H9 (cell line): ENCODE measurements at regions not wholly inside any gene's neighbourhood (a gene's known extent, or its start where the extent isn't known, plus 50 kb on each side); places are given as distances from the start of the nearest gene placed in this dataset.

Source experiments
- DNase-seq: peaks from one replicate; pipeline ENCODE4 v3.0.0-alpha.2; 2017
- H2AFZ ChIP-seq: one replicate; pipeline ENCODE4 v1.6.1; 2013; ENCODE audit warnings: mild to moderate bottlenecking, low read length, control low read depth, moderate library complexity
- H2AK5ac ChIP-seq: 2 replicates; pipeline ENCODE4 v1.6.1; 2013; ENCODE audit warnings: low read length, control low read depth, mixed read lengths; ENCODE audit not compliant: insufficient read length
- H2BK120ac ChIP-seq: one replicate; pipeline ENCODE4 v1.6.1; 2013; ENCODE audit warnings: low read depth, mild to moderate bottlenecking, low read length, control low read depth, inconsistent platforms; ENCODE audit not compliant: poor library complexity, severe bottlenecking
- H2BK12ac ChIP-seq: 2 replicates; pipeline ENCODE4 v1.6.1; 2013; ENCODE audit warnings: low read length, control low read depth, mixed read lengths, low read depth; ENCODE audit not compliant: insufficient read length
- H2BK15ac ChIP-seq: 2 replicates; pipeline ENCODE4 v1.6.1; 2013; ENCODE audit warnings: low read depth, low read length, control low read depth
- H2BK20ac ChIP-seq: one replicate; pipeline ENCODE4 v1.6.1; 2013; ENCODE audit warnings: low read depth, mild to moderate bottlenecking, low read length, control low read depth, inconsistent platforms; ENCODE audit not compliant: poor library complexity, severe bottlenecking
- H2BK5ac ChIP-seq: 2 replicates; pipeline ENCODE4 v1.6.1; 2013; ENCODE audit warnings: low read length, control low read depth, mixed read lengths; ENCODE audit not compliant: insufficient read length
- H3K14ac ChIP-seq: 2 replicates; pipeline ENCODE4 v1.6.1; 2013; ENCODE audit warnings: low read length, control low read depth; ENCODE audit not compliant: insufficient read depth
- H3K18ac ChIP-seq: 2 replicates; pipeline ENCODE4 v1.6.1; 2013; ENCODE audit warnings: low read depth, mild to moderate bottlenecking, mixed read lengths, low read length, control low read depth; ENCODE audit not compliant: insufficient read length
- H3K23ac ChIP-seq: 2 replicates; pipeline ENCODE4 v1.6.1; 2013; ENCODE audit warnings: low read length, control low read depth, mixed read lengths, low read depth; ENCODE audit not compliant: insufficient read length
- H3K23me2 ChIP-seq: 2 replicates; pipeline ENCODE4 v1.6.1; 2013; ENCODE audit warnings: low read depth, mild to moderate bottlenecking, mixed read lengths, low read length, control low read depth; ENCODE audit not compliant: insufficient read length, poor library complexity, severe bottlenecking
- H3K27ac ChIP-seq: 2 replicates; pipeline ENCODE4 v1.5.1; 2013; ENCODE audit warnings: low read length, control low read depth, mixed read lengths, low read depth; ENCODE audit not compliant: insufficient read length
- H3K27me3 ChIP-seq: 2 replicates; pipeline ENCODE4 v1.6.1; 2013; ENCODE audit warnings: low read length, control low read depth, inconsistent platforms; ENCODE audit not compliant: insufficient read depth
- H3K4ac ChIP-seq: 2 replicates; pipeline ENCODE4 v1.6.1; 2013; ENCODE audit warnings: low read depth, mild to moderate bottlenecking, control low read depth, inconsistent platforms, low read length, moderate library complexity
- H3K4me1 ChIP-seq: 2 replicates; pipeline ENCODE4 v1.6.1; 2013; ENCODE audit warnings: low read length, control low read depth, inconsistent platforms; ENCODE audit not compliant: insufficient read depth
- H3K4me2 ChIP-seq: 2 replicates; pipeline ENCODE4 v1.6.1; 2013; ENCODE audit warnings: low read length, control low read depth, mixed read lengths; ENCODE audit not compliant: insufficient read length, insufficient read depth
- H3K56ac ChIP-seq: 2 replicates; pipeline ENCODE4 v1.6.1; 2013; ENCODE audit warnings: low read depth, mild to moderate bottlenecking, mixed read lengths, low read length, control low read depth; ENCODE audit not compliant: insufficient read length
- H3K79me1 ChIP-seq: 2 replicates; pipeline ENCODE4 v1.6.1; 2013; ENCODE audit warnings: low read depth, mild to moderate bottlenecking, moderate library complexity, low read length, control low read depth, inconsistent platforms; ENCODE audit not compliant: insufficient read depth, poor library complexity, severe bottlenecking
- H3K79me2 ChIP-seq: 2 replicates; pipeline ENCODE4 v1.6.1; 2013; ENCODE audit warnings: low read length, control low read depth, inconsistent platforms; ENCODE audit not compliant: insufficient read depth
- H3K9ac ChIP-seq: 2 replicates; pipeline ENCODE4 v1.6.1; 2013; ENCODE audit warnings: low read length, control low read depth, mixed read lengths; ENCODE audit not compliant: insufficient read length; ENCODE audit errors: extremely low read depth
- H3K9me3 ChIP-seq: one replicate; pipeline ENCODE4 v1.6.1; 2013; ENCODE audit warnings: low read depth, low read length, inconsistent platforms; ENCODE audit not compliant: control insufficient read depth
- H3T11ph ChIP-seq: one replicate; pipeline ENCODE4 v1.6.1; 2013; ENCODE audit warnings: mild to moderate bottlenecking, low read length, control low read depth, inconsistent platforms
- H4K20me1 ChIP-seq: one replicate; pipeline ENCODE4 v1.6.1; 2013; ENCODE audit not compliant: control insufficient read depth, insufficient read length, insufficient read depth
- H4K5ac ChIP-seq: 2 replicates; pipeline ENCODE4 v1.6.1; 2013; ENCODE audit warnings: low read depth, mild to moderate bottlenecking, mixed read lengths, low read length, control low read depth; ENCODE audit not compliant: insufficient read length
- H4K8ac ChIP-seq: replicated peaks from 2 replicates; pipeline ENCODE4 v1.6.1; 2013; ENCODE audit warnings: low read length, control low read depth, mixed read lengths, low read depth; ENCODE audit not compliant: insufficient read length
- H4K91ac ChIP-seq: 2 replicates; pipeline ENCODE4 v1.6.1; 2013; ENCODE audit warnings: low read depth, mild to moderate bottlenecking, moderate library complexity, mixed read lengths, low read length, control low read depth; ENCODE audit not compliant: insufficient read length
- H3K27ac Mint-ChIP-seq, 3 experiments: 2 replicates in 2 of 3; 3 replicates in 1 of 3; pipeline ENCODE4 v1.8.0; 2020 to 2021; ENCODE audit warnings: mixed read lengths in 3 of 3, mild to moderate bottlenecking in 1 of 3, moderate library complexity in 1 of 3
- H3K27me3 Mint-ChIP-seq: 2 replicates; pipeline ENCODE4 v1.8.0; 2021; ENCODE audit warnings: low read depth, mild to moderate bottlenecking, moderate library complexity, mixed read lengths
- H3K36me3 Mint-ChIP-seq, 3 experiments: 2 replicates in 2 of 3; 3 replicates in 1 of 3; pipeline ENCODE4 v1.8.0; 2020 to 2021; ENCODE audit warnings: low read depth in 3 of 3, mixed read lengths in 3 of 3; ENCODE audit not compliant: insufficient read depth in 1 of 3
- H3K4me1 Mint-ChIP-seq, 2 experiments: 2 replicates each; pipeline ENCODE4 v1.8.0; 2020; ENCODE audit warnings: mixed read lengths in 2 of 2
- H3K4me3 Mint-ChIP-seq, 2 experiments: 2 replicates in 1 of 2; 3 replicates in 1 of 2; pipeline ENCODE4 v1.8.0; 2020 to 2021; ENCODE audit warnings: mild to moderate bottlenecking in 2 of 2, mixed read lengths in 2 of 2, moderate library complexity in 1 of 2
- H3K9me3 Mint-ChIP-seq, 2 experiments: 2 replicates in 1 of 2; 3 replicates in 1 of 2; pipeline ENCODE4 v1.8.0; 2020; ENCODE audit warnings: mild to moderate bottlenecking in 2 of 2, mixed read lengths in 2 of 2, moderate library complexity in 1 of 2
- WGBS: extraction: QIAGEN DNeasy Blood & Tissue Kit; methylation state at CpG from one replicate; pipeline ENCODE4 v1.1.7; 2013; ENCODE audit warnings: missing lambda C conversion rate, low lambda C conversion rate, mixed read lengths; ENCODE audit not compliant: insufficient read length; ENCODE audit errors: extremely low coverage; 5-methylcytosine and 5-hydroxymethylcytosine counted together
- TF ChIP-seq, protein P1 (sequence below): fragments of 200-600 bp; sonication (generic); conservative IDR thresholded peaks from 3 replicates; pipeline ENCODE4 v1.8.0; 2021; ENCODE audit warnings: antibody characterized with exemption, mild to moderate bottlenecking

DNA sequence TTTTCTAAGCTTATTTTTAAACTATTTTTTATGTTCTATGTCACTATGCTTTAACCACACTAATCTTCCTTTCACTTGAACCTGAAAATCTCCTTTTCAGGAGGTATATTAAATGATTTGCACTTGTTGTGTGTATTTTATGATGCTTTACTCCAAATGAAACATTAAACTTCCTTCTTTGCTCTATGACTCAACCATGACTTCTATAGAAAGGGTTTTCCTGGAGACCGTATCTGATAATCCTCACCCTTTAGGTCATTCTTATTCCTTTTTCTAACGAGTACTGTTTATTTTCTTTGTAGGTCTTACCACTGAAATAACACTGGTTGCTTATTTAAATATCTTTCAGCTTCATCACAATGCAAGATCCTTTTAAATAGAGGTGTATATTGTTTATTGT lies 1163.2 kb downstream of the PCDH18 start:
- Histone ChIP-seq H3K79me1 (no peaks in the 10 kb centered on the region), H3K9ac (no peak overlapping the region), H4K5ac (no peak overlapping the region), H3K56ac (no peak overlapping the region), H3K18ac (no peak overlapping the region), H3K23me2 (no peaks in the 10 kb centered on the region), H3K4me1 (no peaks in the 10 kb centered on the region), H2BK20ac (no peak overlapping the region), H2AFZ (no peak overlapping the region), H4K91ac (no peak overlapping the region), H3K4ac (no peak overlapping the region), H3K4me2 (no peak overlapping the region), H4K8ac (no peak overlapping the region), H2BK120ac (no peak overlapping the region), H3K9me3 (no peaks in the 10 kb centered on the region), H3T11ph (no peak overlapping the region), H3K27me3 (no peaks in the 10 kb centered on the region), H3K23ac (no peak overlapping the region), H3K79me2 (no peaks in the 10 kb centered on the region), H3K27ac (no peak overlapping the region), H2AK5ac (no peak overlapping the region), H2BK12ac (no peak overlapping the region), H4K20me1 (no peaks in the 10 kb centered on the region), H2BK15ac (no peak overlapping the region), H3K14ac (no peak overlapping the region), H2BK5ac (no peak overlapping the region)
- Mint-ChIP-seq H3K36me3 (no peaks in the 10 kb centered on the region), H3K9me3 (no peaks in the 10 kb centered on the region), H3K27ac (no peak overlapping the region), H3K27me3 (no peaks in the 10 kb centered on the region), H3K4me1 (no peaks in the 10 kb centered on the region), H3K4me3 (no peak overlapping the region)
- DNase-seq: no peak
- TF ChIP-seq, protein P1, sequence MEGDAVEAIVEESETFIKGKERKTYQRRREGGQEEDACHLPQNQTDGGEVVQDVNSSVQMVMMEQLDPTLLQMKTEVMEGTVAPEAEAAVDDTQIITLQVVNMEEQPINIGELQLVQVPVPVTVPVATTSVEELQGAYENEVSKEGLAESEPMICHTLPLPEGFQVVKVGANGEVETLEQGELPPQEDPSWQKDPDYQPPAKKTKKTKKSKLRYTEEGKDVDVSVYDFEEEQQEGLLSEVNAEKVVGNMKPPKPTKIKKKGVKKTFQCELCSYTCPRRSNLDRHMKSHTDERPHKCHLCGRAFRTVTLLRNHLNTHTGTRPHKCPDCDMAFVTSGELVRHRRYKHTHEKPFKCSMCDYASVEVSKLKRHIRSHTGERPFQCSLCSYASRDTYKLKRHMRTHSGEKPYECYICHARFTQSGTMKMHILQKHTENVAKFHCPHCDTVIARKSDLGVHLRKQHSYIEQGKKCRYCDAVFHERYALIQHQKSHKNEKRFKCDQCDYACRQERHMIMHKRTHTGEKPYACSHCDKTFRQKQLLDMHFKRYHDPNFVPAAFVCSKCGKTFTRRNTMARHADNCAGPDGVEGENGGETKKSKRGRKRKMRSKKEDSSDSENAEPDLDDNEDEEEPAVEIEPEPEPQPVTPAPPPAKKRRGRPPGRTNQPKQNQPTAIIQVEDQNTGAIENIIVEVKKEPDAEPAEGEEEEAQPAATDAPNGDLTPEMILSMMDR: no peak
- WGBS: no CpG with 5 or more reads among the region's 2 CpGs
